Activated CD4-positive, CD25-positive, alpha-beta regulatory T cell treated with anti-CD3 and anti-CD28 coated beads, Interleukin-2, amount 50 U/mL, for 72 hours (primary cell): ENCODE measurements at regions not wholly inside any gene's neighbourhood (a gene's known extent, or its start where the extent isn't known, plus 50 kb on each side); places are given as distances from the start of the nearest gene placed in this dataset.
A peak's percentile ranks its signal among the peaks of the same experiment; 100 is the strongest.

Experiments
- DNase-seq: peaks from one replicate; pipeline ENCODE4 v3.0.0; 2021

DNA sequence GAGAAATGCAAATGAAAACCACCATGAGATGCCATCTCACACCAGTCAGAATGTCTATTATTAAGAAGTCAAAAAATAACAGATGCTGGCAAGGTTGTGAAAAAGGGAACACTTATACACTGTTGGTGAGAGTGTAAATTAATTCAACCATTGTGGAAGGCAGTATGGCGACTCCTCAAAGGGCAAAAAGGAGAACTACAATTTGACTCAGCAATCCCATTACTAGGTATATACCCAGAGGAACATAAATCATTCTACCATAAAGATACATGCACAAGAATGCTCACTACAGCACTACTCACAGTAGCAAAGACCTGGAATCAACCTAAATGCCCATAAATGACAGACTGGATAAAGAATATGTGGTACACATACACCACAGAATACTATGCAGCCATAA is 161.1 kb upstream of the PDGFD start:
- no peak for DNase-seq

DNA sequence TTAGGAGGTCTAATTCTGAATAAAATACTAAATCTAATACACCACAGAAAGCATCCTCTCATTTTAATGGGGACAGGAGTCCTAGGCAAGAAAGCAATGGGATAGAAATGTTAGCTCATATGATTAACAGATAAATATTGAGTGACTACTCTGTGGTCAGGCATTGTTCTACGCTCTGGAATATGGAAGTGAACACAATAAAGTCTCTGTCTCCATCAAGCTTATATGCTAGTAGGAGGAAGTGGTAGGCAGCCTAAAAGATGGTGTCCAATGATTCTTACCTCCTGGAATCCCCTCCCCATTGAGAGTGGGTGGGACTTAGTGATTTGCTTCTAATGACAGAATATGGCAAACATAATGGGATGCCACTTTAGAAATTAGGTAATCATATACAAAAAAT is 160.3 kb upstream of the PDGFD start:
- DNase-seq = no peak

DNA sequence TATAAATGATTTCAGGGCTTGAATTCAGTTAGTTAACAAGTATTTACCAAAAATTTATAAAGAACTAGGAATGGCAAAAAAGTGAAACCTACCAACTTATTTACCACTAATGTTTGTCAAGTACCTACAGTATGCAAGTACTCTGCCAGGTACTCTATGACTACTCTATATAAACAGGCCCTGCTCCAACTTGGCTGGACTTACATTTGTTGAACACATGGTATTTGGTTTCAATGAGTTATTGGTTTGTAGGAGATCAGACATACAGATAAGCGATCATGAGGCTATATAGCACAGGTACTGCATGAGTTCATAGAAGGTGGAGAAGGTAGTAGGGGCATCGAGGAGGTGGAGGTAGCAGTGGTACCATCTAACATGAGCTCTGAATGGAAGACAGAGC is 159.9 kb upstream of the PDGFD start:
- no peak for DNase-seq

DNA sequence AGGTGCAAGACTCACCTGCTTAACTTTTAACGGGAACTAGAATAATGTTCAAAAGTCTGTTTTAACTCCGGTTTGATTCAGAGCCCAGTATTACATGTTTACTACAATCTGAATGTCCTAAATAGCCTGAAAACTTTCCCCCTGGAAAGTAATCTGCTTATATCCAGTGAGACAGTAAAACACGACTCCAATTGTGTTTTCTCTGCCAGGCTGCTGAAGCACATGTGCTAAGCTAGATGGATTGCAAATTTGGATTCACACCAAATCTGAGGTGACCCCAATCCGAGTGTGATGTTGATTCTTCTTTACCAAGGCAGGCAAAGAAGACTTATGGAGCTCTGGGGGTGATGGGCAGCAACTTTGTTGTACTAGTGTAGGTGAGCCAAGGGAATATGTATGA is 158.7 kb upstream of the PDGFD start:
- no peak for DNase-seq

DNA sequence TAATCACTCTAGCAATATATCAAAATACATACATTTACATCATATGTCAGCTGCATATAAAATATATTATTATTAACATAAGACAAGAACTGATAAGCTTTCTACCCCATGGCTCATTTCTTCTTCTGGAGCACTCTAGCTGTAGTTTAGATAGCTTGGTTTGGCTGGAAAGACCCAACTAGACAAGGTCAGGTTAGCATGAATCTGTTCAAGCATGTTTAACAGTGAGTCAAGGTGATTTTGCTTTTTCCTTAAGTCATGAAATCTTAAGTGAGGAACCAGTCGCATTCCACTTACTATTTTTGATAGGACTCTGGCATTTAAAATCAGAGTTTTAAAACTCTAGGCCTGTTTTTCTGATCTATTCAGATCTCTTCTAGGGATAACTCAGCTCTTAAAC is 157.0 kb upstream of the PDGFD start:
- DNase-seq = no peak

DNA sequence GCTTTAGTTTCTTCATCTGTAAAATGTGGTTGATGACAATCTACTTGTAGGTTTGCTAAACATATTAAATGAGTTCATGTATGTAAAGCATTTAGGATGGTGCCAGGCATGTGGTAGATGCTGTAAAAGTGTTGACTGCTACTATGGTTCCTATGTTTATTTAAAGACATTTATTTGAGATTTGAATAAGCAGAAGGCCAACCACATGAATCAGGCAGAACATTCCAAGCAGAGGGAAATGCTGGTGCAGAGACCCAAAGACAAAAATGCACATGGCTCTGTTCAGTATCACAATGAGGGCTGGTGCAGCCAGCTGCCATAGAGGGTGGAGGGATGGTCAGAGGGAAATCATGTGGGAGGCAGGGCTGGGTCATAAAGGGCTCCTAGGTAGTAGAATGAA is 156.2 kb upstream of the PDGFD start:
- DNase-seq = no peak

DNA sequence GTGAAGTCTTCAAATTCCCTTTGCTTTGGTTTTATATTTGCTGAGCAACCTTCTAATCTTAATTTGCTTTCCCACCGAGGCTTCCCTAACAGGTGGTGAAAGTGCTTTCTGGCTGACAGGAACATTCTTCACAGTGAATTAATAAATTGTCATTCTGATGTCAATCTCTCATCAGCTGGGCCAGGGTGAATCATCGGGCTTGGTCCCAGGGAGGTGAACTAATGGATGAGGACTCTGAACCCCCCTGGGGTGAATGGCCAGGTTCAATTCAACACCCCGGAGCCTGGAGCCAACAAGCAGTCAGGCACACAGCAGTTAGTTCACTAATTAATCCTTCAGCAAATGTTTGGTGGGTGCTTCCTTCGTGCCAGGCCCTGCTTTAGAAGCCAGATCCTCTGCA is 155.4 kb upstream of the PDGFD start:
- DNase-seq = no peak

DNA sequence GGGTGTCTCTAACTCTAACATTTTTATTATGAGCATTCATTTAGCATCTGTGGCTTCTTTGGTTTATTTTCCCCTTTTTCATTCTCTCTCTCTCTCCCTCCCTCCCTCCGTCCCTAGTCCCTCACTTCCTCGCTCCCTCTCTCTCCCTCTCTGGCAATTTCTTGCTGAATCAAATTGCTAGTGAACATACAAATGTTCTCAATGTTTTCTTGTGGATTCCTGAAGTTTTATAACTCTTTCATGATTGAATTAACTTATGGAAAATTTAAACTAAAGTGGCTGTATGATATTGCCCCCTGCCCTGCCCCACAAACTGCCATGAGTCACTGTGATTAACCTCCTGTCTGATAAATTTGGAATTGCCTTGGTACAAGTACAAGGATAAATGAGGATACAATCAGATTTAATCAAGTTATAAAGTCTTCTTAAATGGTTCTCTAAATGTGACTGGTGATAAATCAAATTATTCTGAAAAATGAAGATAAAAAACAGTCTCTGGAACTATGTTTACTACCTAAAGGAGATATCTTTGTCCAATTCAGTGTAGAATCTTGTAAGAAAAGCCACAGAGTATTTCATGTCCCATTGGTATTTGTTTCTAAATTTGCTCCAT is 143.0 kb upstream of the PDGFD start:
- DNase-seq = no peak

DNA sequence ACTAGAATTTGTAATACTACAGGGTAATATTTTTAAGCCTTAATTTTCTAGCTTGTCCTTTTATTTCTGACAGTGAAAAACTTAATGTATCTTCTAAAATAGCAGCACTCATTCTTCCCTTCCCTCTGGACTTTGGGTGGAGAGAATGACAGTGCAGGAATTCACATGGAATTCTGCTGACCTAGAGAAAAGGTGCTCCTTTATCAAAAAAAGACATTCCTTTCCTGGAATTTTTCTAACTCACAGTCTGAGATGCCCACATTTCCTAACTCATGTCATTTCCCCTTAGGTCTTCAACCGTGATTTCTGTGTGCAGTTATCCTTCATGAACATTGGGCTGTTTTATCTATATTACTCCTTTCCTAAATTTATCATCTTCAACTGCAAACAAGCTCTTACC is 137.8 kb upstream of the PDGFD start:
- DNase-seq = no peak

DNA sequence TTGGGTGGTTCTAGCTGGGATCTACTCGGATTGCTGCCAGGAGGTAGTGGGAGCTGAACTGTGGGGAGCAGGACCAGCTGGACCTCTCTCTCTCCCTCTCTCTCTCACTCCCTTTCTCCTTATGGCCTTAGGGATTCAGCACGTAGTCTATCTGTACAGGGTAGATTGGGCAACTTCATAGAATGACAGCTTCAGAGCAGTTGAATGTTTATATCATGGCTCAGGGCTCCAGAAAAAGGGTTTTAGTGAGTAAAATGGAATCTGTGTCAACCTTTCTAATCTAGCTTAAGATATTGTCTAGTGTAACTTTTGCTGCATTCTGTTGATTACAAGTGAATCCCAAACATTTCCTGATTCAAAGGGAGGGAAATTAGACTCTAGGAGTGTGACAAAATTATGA is 127.7 kb upstream of the PDGFD start:
- no peak for DNase-seq

DNA sequence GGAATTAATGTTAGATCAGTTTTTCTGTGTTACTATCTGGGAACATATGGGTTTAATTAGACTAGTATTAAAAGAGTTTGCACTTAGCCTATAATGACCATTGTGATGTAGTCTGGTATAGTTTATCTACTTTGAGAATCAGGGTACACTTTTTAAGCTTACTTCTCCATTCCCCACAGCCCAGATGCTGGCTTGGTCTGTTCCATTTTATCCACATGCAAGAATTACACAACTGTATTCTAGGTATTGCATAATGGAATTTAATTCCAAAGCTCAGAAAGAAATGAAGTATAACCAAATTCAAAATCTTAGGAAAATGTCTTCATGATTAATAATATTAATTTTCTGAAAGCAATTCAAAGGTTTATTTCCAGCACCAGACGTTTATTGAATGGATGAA is 122.2 kb upstream of the PDGFD start:
- no peak for DNase-seq

DNA sequence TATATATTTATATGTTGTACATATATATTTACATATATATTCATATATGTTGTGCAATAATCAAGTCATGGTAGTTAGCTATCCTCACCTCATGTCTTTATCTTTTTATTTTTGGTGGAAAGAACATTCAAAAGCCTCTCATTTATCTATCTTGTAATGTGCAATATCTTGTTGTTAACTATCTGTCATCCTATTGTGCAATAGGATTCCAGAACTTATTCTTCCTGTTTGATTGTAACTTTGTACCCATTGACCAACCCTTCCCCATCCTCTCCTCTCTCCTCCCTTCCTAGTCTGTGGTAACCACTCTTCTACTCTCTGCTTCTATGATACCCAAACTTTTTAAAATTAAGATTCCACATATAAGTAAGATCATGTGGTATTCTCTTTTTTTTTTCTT is 115.6 kb upstream of the PDGFD start:
- DNase-seq = no peak

DNA sequence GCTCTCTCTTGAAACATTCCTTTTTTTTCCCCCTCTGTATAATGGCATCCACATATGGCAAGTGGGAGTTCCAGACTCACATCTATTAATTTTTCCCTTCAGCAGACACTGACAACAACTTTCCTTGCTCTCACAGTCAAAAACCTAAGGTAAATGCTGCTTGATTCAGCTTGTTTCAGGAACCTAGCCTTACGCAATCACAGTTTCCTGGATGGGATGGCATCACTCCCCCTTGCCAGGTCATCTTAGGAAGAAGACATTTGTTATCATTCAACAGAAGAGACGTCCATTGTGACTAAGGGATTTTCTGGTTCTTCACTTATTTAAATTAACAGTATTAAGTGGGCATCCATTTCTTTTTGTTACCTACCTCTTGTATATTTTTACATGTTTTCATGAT is 112.0 kb upstream of the PDGFD start:
- no peak for DNase-seq

DNA sequence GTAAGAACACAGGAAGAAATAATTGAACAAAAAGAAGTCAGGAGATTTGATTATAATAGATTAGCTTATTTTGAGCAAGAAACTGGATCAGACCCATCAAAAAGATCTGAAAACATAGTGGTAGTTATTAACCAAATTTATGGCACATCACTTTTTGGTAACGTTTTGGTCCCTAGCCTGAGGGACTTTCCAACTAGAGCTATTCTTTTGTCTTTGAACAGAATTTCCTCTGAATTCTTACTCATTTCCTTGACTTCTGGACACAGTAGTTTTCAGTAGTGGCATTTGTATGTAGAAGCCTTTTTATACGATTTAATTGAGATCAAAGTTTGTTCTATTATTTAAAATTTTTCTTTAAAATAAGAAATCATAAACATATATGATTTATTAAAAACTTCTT is 96.5 kb upstream of the PDGFD start:
- no peak for DNase-seq

DNA sequence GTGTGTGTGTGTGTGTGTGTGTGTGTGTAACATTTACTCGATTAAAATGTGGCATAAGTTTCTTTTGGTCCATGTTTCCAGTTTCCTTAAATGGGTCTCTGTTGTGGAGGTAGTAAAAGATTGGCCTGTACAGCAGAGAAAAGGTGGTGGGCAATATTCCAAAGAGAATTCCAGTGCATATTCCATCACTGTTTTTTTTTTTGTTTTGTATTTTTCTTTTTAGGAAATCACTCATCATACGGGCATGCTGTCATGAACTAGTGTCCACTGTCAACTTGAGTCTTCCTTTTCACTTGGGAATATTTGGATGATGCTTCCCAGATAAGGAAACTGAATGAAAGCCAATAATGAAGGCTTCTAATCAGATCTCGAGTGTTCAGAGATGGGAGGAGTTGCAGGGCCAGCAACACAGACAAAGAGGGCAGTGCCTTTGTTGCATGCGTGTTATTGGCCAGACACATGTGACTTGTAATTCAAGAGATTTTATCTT is 95.2 kb upstream of the PDGFD start:
- no peak for DNase-seq

DNA sequence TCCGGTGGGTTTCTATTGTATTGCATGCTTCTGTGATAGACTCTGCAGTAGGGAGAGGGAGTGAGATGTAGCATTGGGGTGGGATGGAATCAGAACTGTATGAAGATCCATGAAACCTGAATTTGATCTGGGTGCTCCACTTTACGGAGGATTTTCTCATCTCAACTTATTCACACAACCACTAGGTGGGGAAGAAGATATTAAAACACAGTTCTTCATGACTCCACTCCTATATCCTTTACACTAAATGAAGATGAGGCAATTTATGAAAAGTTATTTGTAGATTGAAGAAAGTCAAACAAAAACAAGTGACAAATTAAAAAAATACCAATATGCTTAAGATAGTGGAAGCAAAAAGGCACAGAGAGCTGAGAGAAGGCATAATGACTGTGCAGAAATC is 92.6 kb upstream of the PDGFD start:
- no peak for DNase-seq

DNA sequence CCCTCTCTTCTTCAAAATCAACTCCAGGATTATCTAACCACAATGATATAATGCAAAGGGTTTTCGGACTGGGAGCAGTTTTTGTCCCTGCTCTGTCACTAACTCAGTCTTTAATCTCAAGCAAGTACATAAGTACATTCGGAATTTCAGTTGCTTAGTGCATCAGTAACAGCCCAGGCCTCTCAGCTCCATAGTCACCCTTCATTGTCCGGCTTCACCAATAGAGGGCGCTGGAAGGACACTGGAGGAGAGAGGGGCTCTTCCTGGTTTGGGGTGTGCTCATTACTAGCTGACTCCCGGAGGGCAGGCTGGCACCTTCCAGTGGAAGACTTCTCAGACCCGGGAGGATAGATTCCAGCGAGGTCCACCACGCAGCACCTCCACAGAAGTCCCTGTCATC is 90.4 kb upstream of the PDGFD start:
- peak; percentile 30 for DNase-seq

DNA sequence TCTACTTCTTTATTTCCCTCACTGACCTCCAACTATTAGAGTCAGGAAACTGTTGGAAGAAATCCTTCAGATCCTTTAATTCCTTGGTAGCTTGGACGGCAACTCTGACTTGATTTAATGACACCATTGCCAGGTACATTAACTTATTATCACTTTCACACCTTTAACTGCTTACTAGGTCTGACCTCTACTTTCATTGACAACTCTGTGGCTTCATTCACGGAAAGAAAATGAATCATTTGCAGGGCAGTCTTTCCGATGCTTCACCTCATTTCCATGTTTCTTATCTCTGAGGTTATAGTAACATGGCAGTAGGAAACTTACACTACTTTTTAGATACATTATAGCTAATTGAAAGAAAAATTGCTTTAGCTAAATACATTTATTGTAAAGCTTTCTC is 82.6 kb upstream of the PDGFD start:
- DNase-seq = no peak

DNA sequence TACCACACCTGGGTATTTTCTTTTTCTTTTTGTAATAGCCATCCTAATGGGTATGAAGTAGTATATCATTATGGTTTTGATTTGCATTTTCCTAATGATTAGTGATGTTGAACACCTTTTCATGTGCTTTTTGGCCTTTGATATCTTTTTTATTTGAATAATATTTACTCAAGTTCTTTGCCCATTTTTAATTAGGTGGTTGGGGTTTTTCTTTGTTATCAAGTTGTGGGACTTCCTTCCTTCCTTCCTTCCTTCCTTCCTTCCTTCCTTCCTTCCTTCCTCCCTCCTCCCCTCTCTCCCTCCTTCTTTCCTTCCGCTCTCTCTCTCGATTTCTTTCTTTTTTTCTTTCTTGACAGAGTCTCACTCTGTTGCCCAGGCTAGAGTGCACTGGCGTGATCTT is 75.0 kb upstream of the PDGFD start:
- DNase-seq = no peak

DNA sequence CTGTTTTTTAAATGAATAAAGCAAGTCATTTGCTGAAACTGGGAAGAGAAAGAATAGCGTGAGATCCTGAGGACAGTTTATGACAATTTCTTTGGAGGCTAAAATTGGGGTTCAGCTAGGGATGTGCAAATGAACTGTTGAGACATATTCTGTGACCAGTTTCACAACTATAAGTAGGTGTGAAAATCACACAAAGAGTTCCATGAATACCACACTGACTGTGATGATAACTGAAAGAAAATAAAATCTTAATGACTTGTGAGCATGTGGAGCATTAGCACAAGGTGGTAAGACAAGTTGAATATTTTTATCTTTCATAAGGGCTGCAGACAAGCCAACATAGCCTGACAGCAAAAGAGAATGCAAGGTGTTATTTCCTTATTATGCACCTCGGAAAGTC is 61.1 kb upstream of the PDGFD start:
- no peak for DNase-seq

DNA sequence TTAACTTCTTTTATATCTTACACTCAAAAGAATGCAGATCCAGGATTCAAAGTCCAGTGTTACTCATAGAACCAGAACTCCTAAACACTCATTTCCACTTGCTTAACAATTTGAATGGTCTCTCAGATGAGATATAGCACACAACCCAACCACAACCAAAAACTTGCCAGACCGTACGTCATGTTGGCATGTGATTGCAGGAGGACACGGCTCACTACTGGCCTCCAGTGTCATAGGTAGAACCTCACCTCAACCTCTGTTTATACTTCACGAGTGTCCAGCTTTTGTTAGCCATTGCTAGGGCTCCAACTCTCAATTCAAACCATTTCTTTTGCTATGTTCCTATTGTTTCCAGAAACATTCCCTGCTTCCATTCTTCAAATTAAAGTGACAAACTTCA is 58.5 kb upstream of the PDGFD start:
- no peak for DNase-seq

DNA sequence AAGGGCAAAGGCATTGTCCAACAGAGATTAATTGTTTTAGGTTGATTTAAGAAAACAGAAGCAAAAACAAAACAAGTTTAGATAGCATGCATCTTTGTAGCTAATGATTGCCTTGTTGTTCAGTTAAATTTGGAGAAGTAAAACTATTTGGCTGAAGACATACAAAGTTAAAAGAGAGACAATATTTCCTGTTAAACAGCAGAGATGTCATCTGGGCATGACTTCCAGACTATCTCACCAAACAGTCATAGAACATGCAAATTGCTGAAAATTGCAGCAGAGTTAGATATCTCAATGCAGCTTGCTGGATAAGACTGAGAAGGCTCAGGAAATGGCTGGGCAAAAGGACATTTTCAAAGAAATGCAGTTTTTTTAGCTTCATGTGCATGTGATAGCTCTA is 57.5 kb upstream of the PDGFD start:
- no peak for DNase-seq

DNA sequence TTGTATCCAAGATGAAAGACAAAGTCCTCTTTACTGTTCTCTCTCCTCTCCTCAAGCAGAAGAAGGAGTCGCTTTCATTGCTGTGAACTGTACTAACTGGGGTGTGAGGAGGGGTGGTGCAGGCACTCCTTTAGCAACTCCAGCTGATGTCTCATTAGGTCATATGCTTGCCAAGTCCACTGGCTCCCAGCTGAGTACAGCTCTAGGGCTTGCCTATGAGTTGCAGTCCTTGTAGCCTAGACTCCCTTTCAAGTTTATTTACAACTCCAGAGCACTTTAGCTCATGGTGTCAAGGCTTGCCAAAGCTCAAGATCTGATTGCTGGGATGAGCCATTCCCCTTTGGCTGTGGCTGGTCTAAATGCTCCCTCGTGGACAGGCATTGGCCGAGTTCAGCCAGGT is 55.1 kb upstream of the PDGFD start:
- DNase-seq = no peak

DNA sequence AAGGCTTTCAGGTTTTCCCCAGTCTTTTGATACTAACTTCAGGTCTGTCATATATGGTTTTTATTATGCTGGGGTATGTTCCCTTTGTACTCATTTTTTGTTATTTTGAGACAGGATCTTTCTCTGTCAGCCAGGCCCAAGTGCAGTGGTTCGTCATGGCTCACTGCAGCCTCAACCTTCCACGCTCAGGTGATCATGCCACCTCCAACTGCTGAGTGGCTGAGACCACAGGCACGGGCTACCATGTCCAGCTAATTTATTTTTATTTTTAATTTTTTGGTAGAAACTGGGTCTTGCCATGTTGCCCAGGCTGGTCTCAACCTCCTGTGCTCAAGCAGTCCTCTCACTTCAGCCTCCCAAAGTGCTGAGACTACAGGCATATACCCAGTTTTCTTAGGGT is 50.6 kb upstream of the PDGFD start:
- no peak for DNase-seq
